Psoas muscle (tissue), 7 donors: ENCODE measurements at regions not wholly inside any gene's neighbourhood (a gene's known extent, or its start where the extent isn't known, plus 50 kb on each side); places are given as distances from the start of the nearest gene placed in this dataset.

Experiments used
- ATAC-seq, 4 donors: fragments of 200-7000 bp; cut with Tn5 transposase; one replicate each; pipeline ENCODE4 v1.9.1; 2020; ENCODE audit warnings: moderate library complexity in 3 of 4, mild to moderate bottlenecking in 2 of 4
- DNase-seq, 2 donors: peaks; one replicate each; pipeline ENCODE4 v3.0.0-alpha.2; 2020
- H3K27ac ChIP-seq: fragments of 200-600 bp; one replicate; pipeline ENCODE4 v1.8.0; 2022
- H3K27me3 ChIP-seq, 3 donors: fragments of 200-600 bp in 1 of 3; one replicate each; pipeline versions ENCODE4 v1.6.1 to v1.8.0; 2013 to 2022; ENCODE audit warnings: low read length in 2 of 3, mild to moderate bottlenecking in 2 of 3, moderate library complexity in 1 of 3; ENCODE audit not compliant: insufficient read depth in 3 of 3
- H3K36me3 ChIP-seq, 2 donors: fragments of 200-600 bp in 1 of 2; one replicate each; pipeline versions ENCODE4 v1.6.1 to v1.8.0; 2013 to 2022; ENCODE audit warnings: low read depth in 1 of 2, mild to moderate bottlenecking in 1 of 2, moderate library complexity in 1 of 2; ENCODE audit not compliant: insufficient read depth in 1 of 2
- H3K4me1 ChIP-seq: fragments of 200-600 bp; one replicate; pipeline ENCODE4 v1.8.0; 2022
- H3K4me3 ChIP-seq: fragments of 200-600 bp; one replicate; pipeline ENCODE4 v1.8.0; 2022; ENCODE audit warnings: mild to moderate bottlenecking
- H3K9me3 ChIP-seq: fragments of 200-600 bp; one replicate; pipeline ENCODE4 v1.8.0; 2022
- WGBS, 3 donors: extraction: QIAGEN DNeasy Blood & Tissue Kit; methylation state at CpG; one replicate each; pipeline versions ENCODE4 v1.1.6 to v1.1.7; 2013; 5-methylcytosine and 5-hydroxymethylcytosine counted together
- intact Hi-C, 2 donors: fragments of 100-400 bp; cut with DNase I; formaldehyde crosslinking; loops; one replicate each; pipeline versions ENCODE4 v1.11.0 to v1.14.2; 2022
- TF ChIP-seq, protein P1 (sequence below): fragments of 200-600 bp; IDR thresholded peaks from one replicate; pipeline ENCODE4 v1.8.0; 2022; ENCODE audit warnings: antibody characterized with exemption
- donor health status: healthy with polysubstance abuse.
- donor health status: DM: no; HTN: no; CAD: no; lungs with moderate emphysema.
- donor health status: Bipolar disorder and iron deficiency.
- donor health status: healthy.
- donor health status: DM: yes; HTN: yes; CAD: no.
- donor health status: DM: no; HTN: no; CAD: no.
- donor health status: DM: yes; HTN: yes; CAD: no.

DNA sequence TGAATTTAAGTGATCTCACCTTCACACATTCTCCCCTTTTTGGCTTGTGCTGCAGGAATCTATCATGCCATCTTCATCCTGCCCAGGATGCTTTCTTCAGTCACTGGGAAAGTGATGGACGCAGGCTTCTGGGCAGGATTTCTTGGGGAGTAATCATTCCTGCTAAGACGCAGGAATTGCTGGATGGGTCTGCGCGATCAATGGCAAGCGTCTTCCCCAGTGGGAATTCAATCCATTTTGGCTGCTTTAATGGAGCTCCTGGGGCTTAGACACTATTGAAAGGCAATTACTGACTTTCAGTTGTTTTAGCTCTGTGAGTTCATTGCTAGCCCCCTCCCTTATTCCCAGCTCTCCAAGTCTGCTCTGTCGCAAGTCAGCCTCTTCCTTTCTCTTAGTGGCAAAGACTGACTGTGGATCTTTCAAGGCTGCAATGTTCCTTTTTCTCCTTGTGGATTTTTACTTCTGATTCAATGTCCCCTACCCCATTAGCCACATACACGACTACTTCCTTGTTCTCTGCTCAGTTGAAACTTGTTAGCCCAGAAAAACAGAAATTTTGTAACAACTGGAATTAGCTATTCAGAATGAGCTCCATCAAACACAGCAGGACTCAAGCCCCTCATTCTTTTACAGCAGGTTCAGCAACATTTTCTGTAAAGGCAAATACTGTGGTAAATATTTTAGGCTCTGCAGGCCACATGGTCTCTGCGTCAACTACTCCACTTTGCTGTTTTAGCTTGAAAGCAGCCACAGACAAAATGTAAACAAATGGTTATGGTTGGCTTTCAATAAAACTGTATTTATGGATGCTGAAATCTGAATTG, 154.9 kb downstream of the ASB9 start:
- DNase-seq, result no peak
- Histone ChIP-seq H3K9me3 (peaks cover 6% of the 10 kb centered on the region), H3K36me3 (no peaks in the 10 kb centered on the region), H3K27me3 (no peaks in the 10 kb centered on the region), H3K4me1 (no peaks in the 10 kb centered on the region), H3K4me3 (no peak overlapping the region), H3K27ac (no peak overlapping the region)
- intact Hi-C loops, result no loop called here
- TF ChIP-seq, protein P1, sequence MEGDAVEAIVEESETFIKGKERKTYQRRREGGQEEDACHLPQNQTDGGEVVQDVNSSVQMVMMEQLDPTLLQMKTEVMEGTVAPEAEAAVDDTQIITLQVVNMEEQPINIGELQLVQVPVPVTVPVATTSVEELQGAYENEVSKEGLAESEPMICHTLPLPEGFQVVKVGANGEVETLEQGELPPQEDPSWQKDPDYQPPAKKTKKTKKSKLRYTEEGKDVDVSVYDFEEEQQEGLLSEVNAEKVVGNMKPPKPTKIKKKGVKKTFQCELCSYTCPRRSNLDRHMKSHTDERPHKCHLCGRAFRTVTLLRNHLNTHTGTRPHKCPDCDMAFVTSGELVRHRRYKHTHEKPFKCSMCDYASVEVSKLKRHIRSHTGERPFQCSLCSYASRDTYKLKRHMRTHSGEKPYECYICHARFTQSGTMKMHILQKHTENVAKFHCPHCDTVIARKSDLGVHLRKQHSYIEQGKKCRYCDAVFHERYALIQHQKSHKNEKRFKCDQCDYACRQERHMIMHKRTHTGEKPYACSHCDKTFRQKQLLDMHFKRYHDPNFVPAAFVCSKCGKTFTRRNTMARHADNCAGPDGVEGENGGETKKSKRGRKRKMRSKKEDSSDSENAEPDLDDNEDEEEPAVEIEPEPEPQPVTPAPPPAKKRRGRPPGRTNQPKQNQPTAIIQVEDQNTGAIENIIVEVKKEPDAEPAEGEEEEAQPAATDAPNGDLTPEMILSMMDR, result no peak
- no peak for ATAC-seq
- WGBS, 3 donors, result 40 to 56% (median 52%) methylated on average over 8 of the region's 8 CpGs

DNA sequence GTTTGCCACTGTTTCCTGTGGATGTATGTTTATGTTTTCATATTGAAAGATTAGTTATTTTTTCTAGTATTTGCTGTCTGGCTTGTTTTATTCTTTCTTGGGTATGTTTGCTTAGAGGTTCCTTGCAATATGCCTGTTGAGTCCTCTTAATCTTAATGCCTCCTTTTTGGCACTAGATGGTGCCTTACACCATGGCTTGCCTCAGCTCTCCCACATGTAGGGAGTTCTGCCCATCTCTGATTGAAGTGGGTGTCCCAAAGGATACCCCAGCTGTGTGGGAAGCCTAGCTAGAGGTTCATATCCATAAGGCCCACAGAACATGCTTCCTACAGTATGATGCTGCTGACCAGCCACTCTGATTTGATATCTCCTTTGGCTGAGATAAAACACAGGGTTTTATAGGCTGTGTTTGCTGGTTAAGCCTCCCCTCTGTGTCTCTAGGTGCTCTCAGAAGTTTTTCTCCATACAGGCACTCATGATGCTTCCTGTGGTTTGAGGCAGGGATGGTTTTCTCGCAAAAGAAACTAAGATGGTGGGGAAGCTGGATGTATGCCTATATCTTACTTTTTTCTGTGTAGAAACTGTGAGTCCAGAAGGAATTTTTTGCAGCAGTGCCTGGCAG, 162.4 kb downstream of the ASB9 start:
- DNase-seq, result no peak
- ATAC-seq, result no peak
- Histone ChIP-seq H3K36me3 (no peaks in the 10 kb centered on the region), H3K4me1 (no peaks in the 10 kb centered on the region), H3K27ac (no peak overlapping the region), H3K27me3 (no peaks in the 10 kb centered on the region), H3K4me3 (no peak overlapping the region), H3K9me3 (peaks cover 13% of the 10 kb centered on the region)
- intact Hi-C loops, result no loop called here
- 71 to 95% (median 83%) methylated on average over 1 of the region's 1 CpG for WGBS, 3 donors
- TF ChIP-seq, protein P1, result no peak

GRCh38 chrX:15098505-15098904, 171.4 kb downstream of the ASB9 start:
- Histone ChIP-seq H3K36me3 (no peaks in the 10 kb centered on the region), H3K27ac (no peak overlapping the region), H3K4me1 (no peaks in the 10 kb centered on the region), H3K4me3 (no peak overlapping the region), H3K9me3 (no peaks in the 10 kb centered on the region), H3K27me3 (no peaks in the 10 kb centered on the region)
- intact Hi-C loops, result no loop called here
- TF ChIP-seq, protein P1, result no peak
- DNase-seq, result no peak
- ATAC-seq, result no peak
- 84 to 98% (median 88%) methylated on average over 2 of the region's 2 CpGs for WGBS, 3 donors

DNA sequence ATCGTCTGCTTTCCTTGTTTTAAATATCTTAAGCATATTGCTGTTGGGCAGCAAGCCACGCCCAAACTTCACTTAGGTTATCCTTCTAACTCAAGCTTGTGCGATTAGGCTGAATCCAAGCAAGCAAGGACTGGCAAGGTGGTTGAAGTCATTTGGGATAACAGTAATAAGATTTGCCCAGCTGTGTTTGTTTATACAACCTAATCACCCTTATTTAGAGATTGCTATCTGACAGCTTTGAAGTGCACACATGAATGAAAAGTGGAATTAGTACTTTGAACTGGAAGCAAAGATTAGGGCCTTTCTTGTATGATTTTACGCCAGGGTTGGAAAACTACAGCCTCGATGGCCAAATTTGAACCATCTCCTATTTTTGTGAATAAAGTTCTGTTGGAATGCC, 182.1 kb downstream of the ASB9 start:
- no peak overlapping the region for H3K27ac ChIP-seq
- intact Hi-C loops, result no loop called here
- no peak for DNase-seq
- H3K27me3 ChIP-seq, result peaks cover 0 to 3% (median 0%) of the 10 kb centered on the region in 3 donors
- no peaks in the 10 kb centered on the region for H3K4me1 ChIP-seq
- H3K36me3 ChIP-seq, result no peaks in the 10 kb centered on the region
- WGBS, 3 donors, result 68 to 85% (median 81%) methylated on average over 5 of the region's 5 CpGs
- no peak for ATAC-seq
- TF ChIP-seq, protein P1, result no peak
- H3K4me3 ChIP-seq, result no peak overlapping the region
- no peaks in the 10 kb centered on the region for H3K9me3 ChIP-seq
